Left forelimb (tissue), 1 donor: ENCODE measurements at regions not wholly inside any gene's neighbourhood (a gene's known extent, or its start where the extent isn't known, plus 50 kb on each side); places are given as distances from the start of the nearest gene placed in this dataset.

Experiments used
- DNase-seq: peaks from one replicate; pipeline ENCODE4 v3.0.0-alpha.2; 2018; ENCODE audit warnings: low spot score

DNA sequence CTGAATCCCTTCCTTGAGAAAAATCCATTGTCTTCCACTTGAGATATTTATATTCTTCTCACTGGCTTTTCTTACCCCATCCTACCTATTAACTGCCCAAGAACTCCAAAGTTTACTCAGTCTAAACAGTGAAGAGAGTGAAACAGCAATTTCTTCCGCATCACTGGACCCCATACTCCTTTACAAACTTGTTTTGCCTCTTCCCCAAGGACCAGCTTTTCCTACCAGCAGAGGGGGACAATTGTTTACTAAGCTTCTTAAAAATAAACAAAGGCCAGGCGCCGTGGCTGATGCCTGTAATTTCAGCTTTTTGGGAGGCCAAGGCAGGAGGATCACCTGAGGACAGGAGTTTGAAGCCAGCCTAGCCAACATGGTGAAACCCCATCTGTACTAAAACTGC, 52.0 kb downstream of the LRATD1 start:
- no peak for DNase-seq

DNA sequence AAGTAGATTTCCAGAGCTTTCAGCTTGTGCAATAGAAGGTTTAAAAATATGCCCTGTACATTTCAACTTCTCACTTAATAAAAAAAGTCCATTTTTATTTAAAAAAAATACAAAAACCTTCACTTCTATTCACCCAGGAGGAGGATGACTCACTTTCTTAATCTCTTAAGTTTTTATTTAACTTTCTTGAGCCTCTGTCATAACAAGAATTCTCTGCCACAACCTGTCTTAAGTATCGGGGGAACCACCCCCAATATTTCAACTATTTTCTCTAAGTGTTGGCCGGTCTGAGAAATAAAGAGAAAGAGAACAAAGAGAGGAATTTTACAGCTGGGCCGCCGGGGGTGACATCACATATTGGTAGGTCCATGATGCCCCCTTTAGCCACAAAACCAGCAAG, 58.4 kb downstream of the LRATD1 start:
- DNase-seq, result no peak

DNA sequence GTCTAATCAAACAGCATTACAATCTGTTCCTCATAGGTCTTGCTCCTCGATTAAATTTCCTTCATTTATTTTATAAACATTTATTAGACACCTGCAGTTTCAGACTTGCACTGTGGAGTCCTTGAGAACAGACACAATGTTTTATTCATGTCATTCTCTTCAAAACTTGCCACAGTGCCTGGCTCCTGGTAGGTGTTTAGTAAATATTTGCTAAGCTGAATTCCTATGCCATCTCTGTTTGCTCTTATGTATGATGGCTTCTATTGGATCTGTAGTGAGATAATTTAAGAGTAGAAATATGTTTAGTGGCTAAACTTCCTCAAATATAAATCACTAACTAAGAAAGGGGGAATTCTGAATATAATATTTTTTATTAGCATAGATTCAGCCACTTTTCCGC, 61.4 kb downstream of the LRATD1 start:
- no peak for DNase-seq

DNA sequence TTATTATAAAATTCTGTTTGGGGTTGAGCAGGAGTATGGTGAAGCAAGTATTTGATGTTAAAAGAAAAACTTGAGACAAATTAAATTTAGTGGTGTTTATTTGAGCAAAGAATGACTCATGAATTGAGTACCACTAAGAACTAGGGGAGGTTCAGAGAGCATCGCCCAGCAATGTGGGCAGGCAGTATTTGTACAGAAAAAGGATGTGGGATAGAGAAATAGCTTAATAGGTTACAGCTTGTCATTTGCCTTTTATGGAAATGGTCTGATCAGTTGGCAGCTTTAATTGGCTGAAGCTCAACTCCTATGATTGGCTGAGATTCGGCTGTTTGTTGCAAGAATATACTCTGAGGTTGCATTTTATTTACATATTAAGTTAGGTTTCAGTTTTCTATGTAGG, 68.2 kb downstream of the LRATD1 start:
- no peak for DNase-seq

DNA sequence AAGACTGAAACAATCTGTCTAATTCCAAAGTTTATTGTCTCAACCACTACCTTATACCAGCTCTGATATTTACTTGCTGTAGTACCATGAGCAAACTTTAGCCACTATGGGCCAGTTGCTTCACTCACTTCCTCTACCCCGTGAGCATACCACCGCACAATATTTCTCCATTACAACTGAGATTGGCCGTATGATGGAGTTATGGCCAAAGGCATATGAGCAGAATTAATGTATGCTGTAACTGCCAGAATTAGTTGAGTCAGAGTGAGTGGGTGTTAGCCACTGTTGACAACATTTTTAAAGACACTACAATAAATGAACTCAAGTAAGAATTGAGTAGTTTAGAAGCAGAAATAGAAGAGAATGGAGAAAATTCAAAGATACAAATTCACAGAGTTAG, 69.7 kb downstream of the LRATD1 start:
- DNase-seq, result no peak

DNA sequence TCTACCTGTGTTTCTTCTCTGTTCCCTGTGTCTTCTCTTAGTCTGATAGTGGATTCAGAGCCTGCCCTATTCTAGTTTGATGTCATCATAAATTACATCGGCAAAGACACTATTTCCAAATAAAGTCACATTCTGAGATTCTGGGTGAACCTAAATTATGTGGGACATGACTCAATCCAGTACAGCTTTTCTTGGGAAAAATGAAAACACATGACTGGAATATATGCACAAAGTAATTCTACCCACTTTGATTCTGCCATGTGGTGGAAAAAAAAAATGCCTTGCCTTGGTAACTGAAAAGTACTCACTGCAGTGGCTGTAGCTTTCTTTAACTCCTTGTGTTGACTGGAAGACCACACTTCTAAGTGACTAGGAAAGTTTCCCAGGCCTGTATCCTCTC, 73.7 kb downstream of the LRATD1 start:
- no peak for DNase-seq

DNA sequence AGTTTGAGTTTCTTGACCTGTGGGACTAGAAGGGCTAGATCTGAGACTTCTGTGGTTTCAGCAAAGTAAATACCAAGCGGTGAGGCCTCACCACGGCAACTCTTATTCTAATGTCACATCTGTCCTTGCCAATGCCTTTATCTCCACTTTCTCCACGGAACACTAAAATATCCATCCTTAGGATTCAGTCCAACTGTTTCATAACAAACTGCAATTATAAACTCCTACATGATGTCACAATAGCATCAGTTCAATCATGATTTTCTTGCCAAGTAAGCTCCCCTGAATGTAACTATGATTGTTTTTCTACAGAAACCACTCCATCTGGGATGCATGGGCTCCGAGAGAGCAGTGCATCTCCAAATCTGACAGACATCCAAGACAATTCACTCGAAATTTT, 79.6 kb downstream of the LRATD1 start:
- DNase-seq, result no peak

DNA sequence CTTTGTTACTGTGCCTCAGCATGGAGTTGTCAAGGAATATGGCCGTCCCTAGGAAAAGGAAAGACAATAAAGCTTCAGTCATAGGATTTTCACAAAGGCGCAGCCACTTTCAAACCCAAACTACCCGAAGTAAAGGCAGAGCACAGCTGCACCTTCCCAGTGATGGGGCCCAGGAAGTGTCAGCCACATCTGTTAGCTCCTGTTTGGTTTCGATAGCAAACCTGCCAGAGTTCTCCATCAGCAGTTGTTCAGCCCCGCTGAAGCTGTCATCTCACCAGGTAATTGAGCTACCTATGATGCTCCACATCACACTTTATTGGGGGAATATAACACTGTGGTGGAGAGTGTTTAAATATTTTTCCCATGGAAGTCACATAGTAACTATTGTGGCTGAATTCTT, 80.7 kb downstream of the LRATD1 start:
- no peak for DNase-seq

DNA sequence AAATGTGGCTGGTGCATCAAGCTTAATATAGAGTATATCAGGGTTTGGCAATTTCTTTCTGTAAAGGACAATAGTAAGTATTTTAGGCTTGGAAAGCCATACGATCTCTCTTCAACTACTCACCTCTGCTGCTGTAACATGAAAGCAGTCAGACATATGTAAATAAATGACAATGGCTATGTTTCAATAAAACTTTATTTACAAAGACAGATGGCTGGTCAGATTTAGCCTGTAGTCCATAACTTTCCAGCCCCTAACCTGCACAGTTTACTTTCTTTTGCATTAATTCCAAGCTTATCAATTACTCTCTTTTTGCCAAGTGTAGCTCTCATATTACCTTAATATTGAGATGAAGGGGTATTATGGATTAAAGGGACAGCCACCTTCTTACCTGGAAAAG, 83.1 kb downstream of the LRATD1 start:
- no peak for DNase-seq

DNA sequence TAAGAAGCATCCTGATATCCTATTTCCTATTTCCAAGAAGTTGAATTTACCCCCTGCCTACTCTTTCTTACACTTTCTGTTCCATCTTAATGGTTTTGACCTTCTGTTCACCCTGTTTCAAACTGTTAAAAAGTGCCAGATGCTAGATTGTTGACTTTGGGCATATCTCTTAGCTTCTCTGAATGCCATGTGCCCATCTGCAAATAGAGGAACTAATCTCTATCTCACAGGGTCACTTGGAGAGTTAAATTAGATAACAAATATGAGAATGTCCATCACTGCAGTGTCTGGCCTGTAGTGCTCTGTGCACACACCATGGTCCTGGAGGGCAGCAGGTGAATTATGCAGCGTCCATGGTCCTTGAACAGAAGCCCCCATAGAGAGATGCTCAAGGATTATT, 83.8 kb downstream of the LRATD1 start:
- DNase-seq, result no peak

DNA sequence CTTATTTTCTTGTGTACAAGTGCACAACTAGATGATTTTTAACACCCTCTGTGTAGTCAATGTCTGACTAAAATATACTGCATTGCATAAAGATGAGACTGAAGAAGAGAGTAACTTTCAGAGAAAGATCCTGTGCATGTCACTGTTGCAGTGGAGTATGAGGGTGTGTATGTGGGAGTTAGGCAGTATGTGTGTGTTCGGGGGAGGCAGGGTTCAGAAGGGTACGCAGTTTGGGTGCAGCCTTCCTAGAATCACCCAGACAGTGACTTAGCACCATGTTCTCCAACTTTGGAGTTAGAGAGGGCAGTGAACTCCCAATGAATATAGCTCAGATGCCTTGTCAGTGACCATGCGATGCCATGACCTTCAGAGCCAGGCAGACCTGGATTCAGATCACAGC, 84.6 kb downstream of the LRATD1 start:
- no peak for DNase-seq

DNA sequence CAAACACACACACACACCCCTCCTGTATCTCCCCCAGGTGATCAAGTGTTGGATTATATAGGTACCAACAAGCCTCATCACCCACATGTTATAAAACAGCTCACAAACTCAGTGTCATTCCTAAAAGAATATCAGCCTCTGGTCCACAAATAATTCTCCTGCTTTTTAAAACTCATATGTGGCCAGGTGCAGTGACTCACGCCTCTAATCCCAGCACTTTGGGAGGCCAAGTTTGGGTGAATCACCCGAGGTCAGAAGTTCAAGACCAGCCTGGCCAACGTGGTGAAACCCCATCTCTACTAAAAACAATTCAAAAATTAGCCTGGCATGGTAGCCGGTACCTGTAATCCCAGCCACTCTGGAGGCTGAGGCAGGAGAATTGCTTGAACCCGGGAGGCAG, 87.8 kb downstream of the LRATD1 start:
- no peak for DNase-seq

DNA sequence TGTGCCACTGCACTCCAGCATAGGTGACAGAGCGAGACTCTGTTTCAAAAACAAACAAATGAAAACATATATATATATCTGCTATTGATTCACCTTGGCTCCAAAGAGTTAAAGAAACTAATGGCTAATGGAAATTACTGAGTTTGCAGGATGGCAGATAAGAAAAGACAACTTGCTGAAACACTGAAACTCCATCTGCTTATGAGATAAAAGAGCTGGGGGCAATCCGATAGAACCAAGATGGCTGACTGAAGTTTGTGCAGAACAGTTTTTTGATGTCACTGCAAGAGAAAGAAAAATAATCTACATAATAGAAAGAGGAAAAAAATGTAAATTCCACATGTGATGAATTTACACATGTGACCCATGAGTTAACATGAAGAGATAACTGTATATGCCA, 88.2 kb downstream of the LRATD1 start:
- DNase-seq, result no peak

DNA sequence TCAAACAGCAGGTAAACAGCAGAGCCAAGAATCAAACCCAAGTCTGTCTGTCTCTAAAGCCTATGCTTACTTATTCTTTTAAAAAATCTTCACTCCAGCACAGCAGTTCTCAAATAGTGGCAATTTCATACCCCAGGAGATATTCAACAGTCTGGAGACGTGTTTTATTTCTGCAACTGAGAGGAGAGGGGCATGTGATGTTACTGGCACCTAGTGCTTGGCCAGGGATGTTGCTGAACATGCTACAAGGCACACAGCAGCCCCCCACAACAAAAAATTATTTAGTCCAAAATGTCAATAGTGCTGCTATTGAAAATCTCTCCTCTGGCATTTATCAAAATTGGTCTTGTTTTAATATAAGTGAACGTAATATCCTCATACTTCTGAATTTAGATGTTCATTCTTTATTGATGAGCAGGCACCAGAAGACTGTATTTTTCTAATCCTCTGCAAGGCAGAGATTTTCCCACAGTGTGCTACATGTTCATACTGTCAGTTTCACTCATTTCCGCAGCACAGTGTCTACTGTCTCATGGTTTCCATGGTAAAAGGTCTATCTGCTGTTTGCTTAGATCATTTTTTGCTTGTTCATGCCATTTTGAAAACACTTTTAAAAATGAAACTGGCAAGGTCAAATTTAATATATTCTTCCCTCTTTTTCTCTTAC, 90.5 kb downstream of the LRATD1 start:
- DNase-seq, result no peak

DNA sequence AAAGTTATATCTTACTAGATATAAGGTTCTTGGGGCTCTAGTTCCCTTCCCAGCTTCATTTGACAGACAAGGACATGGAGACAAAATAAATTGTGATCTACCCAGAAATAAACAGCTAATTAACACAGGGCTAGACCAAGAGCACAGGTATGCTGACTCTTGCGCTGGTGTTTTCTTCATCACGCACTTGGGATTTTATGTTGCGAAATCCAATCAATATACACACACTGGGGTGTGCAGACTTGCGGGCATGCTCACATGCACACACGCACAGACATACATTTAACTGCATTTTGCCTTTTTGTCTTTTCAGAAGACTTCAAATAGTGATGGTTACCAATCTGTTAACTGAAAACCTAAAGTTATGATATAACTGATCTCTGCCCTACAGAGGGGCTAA, 91.2 kb downstream of the LRATD1 start:
- no peak for DNase-seq

DNA sequence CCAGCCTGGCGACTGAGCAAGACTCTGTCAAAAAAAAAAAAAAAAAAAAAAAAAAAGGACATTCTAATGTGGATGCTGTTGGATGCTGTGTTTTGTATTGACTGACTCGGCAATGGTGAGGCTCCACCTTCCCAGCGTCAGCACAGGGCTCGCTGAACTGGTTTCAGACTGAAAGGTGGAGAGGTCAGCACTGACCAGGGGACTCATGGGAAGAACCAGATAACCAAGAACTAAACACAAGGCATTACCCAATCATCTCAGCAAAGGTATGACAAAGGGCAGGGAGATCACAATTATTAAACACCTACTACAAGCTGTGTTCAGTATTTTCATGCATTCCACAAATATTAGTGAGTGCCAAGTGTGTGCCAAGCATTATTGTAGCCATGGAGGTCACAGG, 103.2 kb downstream of the LRATD1 start:
- DNase-seq, result no peak

DNA sequence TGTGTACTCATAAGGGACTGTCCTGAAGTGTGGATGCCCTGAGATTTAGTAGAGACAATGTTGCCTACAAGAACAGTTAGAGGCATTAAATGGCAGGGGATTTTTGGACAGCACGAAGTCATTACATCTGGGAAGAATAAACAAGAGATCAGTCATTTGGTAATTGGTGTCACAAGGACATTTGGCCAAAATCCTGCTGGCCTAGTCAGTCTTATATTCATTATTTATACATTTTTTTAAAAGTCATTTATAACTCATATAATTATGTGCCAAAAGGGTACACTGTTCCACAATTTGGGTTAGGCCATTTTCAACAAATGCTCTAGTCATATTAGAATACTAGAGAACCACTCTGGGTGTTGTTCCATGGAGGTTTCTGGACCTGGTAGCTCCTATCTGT, 104.7 kb downstream of the LRATD1 start:
- no peak for DNase-seq

DNA sequence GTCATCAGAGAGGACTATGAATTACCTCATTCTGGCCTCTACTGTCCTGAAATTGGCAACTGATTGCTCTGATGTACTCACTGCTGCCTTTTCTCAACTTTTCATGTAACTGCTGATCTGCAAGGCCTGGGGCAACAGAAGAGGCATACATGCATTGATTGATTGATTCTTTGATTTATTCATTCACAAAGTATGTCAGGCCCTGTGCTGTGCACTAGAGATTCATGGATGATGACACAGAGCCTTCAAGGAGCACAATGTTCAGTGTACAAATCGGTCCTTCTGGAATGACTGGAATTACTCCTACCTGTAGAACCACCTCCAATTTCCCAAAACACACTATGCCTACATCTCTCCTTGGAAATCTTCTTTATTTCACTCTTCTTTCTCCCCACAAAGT, 111.3 kb downstream of the LRATD1 start:
- no peak for DNase-seq

DNA sequence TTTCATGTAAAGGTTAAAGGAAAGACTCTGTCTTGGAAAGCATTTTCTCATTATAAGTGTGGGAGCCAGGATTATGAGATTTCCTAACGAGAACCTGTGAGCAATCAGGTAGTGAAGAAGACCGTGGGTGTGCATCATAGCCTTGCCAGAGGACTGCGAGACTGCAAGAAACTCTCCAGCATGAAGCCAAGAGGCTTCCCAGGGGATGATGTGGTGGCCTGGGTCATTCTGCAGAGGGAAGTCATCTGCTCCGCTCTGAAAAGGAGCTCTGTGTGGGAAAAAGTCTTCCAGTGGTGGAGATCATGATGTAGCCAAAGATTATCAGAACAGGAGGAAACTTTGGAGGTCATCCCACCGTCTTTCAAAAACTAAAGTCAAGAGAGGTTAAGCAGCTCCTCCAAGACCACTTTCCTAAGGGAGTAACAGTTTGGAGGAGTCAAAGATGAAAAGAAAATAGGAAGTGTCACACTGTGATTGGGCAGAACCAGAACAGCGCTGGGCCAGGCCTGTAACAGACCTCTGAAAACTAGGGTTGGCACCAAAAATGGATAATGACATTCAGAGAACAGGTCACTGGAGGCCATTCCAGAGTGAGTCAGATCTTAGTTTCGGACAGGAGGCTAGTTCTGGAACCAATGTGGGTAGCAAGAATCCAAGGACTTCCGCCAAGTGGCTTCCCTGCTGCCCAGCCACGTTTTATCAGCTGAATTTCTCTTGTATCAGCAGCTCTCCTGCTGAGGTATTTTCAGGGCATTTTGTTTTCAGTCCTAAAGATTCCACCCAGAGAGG, 113.0 kb downstream of the LRATD1 start:
- no peak for DNase-seq

DNA sequence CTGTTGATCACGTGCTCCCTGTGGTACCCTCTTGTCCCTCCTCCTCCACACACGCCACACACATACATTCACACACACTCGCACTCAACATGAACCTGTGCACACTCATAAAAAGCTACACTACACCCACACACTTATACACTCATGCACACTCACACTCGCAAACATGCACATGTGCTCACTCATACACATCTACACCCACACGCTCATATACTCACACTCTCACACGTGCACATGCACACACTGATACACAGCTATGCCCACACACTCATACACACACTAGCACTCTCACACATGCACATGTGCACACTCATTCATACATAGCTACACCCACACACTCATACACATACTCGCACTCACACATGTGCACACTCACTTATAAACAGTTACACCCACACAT, 113.6 kb downstream of the LRATD1 start:
- no peak for DNase-seq

DNA sequence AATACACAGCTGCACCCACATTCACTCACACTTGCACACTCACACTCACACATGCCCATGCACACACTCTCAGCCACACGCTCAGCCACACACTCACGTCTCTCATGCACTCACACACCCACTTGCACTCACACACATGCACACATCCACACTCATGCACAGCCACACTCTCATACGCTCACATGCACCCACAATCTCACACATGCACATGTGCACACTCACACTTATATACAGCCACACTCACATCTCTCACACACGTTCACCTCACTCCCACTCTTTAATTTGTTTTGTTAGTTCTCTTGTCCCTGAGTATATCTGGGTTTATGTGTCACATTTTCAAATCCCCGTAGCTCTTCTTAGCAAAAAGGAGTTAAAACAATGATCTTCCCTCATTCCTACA, 114.9 kb downstream of the LRATD1 start:
- no peak for DNase-seq

DNA sequence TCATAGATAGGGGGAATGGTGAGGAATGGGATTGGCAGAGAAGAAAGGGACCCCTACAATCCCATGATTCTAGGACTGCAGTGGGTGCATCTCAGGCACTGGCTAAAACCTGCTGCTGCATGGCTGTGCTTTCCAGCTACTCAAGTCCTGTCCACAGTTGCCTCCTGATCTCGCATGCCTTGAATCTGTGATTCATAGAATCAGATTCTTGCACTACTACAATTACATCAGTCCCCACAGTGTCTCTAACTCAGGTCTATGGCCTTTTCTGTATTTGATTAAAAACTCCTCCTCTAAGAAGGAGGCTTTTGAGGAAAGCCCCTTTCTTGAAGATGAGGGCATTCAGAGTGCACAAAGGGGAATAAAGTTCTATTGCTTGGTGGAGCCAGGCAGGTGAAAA, 117.4 kb downstream of the LRATD1 start:
- DNase-seq, result no peak

DNA sequence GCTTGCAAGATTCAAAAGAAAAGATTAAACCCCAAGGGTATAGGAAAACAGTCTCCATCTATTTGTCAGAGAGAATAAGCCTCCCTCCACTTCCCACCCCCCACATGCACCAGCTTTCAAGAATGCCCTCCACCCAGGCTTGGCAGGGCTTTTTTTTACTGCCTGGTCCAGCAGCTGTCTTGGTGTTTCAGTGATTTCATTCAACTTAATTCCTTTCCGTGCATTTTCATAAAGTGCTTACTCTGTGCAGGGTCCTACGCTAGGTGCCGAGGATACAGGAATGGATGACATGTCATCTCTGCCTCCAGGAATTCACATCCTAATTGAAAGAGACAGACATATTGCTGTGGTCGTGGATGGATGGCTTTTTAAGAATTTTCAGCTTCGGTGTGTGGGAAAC, 117.9 kb downstream of the LRATD1 start:
- DNase-seq, result no peak

DNA sequence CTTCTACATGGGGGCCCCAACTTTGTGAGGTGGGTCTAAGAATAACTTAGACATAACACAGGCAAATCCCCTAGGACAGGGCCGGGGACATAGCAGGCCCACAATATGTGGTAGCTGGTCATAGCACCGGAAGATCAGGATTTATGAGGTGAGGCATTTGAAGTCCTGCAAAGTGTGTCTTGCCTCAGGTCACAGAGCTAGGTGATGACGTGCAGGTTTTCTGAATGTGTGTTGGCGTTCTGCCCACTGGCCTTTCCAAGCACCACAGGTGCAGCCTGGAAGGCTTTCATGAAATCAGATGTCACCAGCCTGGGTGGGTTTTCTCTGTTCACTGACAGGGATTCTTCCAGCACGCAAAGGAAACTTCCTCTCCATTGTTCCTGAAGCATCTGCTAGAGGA, 119.1 kb downstream of the LRATD1 start:
- DNase-seq, result no peak
